ENCODE measurements at regions not wholly inside any gene's neighbourhood (a gene's known extent, or its start where the extent isn't known, plus 50 kb on each side); places are given as distances from the start of the nearest gene placed in this dataset.

- DNase-seq, result no peak
Observed at GRCh38 chr5:175765858-175766257, 105.5 kb upstream of the CPLX2 start.

- no peak for DNase-seq
Observed at GRCh38 chr5:175766963-175767362, 104.4 kb upstream of the CPLX2 start.

GRCh38 chr5:175772747-175773533 is 98.4 kb upstream of the CPLX2 start:
- DNase-seq, result no peak

GRCh38 chr5:175773534-175774070 is 97.8 kb upstream of the CPLX2 start:
- DNase-seq, result no peak

GRCh38 chr5:175775416-175775815 is 96.0 kb upstream of the CPLX2 start:
- no peak for DNase-seq

GRCh38 chr5:175778951-175779503 is 92.4 kb upstream of the CPLX2 start:
- peak; percentile 64 for DNase-seq

- DNase-seq, result no peak
Observed at GRCh38 chr5:175783739-175784138, 87.6 kb upstream of the CPLX2 start.

GRCh38 chr5:175784230-175784629 is 87.1 kb upstream of the CPLX2 start:
- no peak for DNase-seq

- DNase-seq, result no peak
Observed at GRCh38 chr5:175785681-175786080, 85.7 kb upstream of the CPLX2 start.

- DNase-seq, result no peak
Observed at GRCh38 chr5:175788155-175788787, 83.1 kb upstream of the CPLX2 start.

GRCh38 chr5:175789670-175790069 is 81.7 kb upstream of the CPLX2 start:
- DNase-seq, result no peak

- DNase-seq, result no peak
Observed at GRCh38 chr5:175790796-175791195, 80.6 kb upstream of the CPLX2 start.

- DNase-seq, result no peak
Observed at GRCh38 chr5:175795959-175796358, 75.4 kb upstream of the CPLX2 start.

- DNase-seq, result peak; percentile 95
Observed at GRCh38 chr5:175796536-175797499, 74.6 kb upstream of the CPLX2 start.

GRCh38 chr5:175797521-175798038 is 73.8 kb upstream of the CPLX2 start:
- DNase-seq, result peak; percentile 2

- no peak for DNase-seq
Observed at GRCh38 chr5:175798626-175799025, 72.8 kb upstream of the CPLX2 start.

- no peak for DNase-seq
Observed at GRCh38 chr5:175800656-175801081, 70.7 kb upstream of the CPLX2 start.

- DNase-seq, result no peak
Observed at GRCh38 chr5:175802361-175802760, 69.0 kb upstream of the CPLX2 start.

GRCh38 chr5:175803254-175803653 is 68.1 kb upstream of the CPLX2 start:
- DNase-seq, result no peak

GRCh38 chr5:175803736-175804454 is 67.5 kb upstream of the CPLX2 start:
- no peak for DNase-seq
